ENCODE measurements at regions not wholly inside any gene's neighbourhood (a gene's known extent, or its start where the extent isn't known, plus 50 kb on each side); places are given as distances from the start of the nearest gene placed in this dataset.

DNA sequence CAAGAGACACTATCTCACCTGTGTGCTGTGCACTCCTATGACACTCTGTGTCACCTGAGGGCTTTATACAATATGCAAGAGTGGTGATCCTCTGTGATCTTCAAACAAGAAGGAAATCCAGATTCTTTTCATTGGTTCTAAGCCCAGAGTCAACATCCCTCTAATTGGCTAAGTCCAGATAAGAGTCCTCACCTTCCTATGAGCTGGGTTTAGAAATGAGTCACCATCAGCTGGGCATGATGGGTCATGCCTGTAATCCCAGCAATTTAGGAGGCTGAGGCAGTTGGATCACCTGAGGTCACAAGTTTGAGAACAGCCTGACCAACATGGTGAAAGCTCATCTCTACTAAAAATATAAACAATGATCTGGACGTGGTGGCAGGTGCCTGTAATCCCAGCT is 144.4 kb downstream of the ZNF675 start (continued):
- TF ChIP-seq, protein P1, sequence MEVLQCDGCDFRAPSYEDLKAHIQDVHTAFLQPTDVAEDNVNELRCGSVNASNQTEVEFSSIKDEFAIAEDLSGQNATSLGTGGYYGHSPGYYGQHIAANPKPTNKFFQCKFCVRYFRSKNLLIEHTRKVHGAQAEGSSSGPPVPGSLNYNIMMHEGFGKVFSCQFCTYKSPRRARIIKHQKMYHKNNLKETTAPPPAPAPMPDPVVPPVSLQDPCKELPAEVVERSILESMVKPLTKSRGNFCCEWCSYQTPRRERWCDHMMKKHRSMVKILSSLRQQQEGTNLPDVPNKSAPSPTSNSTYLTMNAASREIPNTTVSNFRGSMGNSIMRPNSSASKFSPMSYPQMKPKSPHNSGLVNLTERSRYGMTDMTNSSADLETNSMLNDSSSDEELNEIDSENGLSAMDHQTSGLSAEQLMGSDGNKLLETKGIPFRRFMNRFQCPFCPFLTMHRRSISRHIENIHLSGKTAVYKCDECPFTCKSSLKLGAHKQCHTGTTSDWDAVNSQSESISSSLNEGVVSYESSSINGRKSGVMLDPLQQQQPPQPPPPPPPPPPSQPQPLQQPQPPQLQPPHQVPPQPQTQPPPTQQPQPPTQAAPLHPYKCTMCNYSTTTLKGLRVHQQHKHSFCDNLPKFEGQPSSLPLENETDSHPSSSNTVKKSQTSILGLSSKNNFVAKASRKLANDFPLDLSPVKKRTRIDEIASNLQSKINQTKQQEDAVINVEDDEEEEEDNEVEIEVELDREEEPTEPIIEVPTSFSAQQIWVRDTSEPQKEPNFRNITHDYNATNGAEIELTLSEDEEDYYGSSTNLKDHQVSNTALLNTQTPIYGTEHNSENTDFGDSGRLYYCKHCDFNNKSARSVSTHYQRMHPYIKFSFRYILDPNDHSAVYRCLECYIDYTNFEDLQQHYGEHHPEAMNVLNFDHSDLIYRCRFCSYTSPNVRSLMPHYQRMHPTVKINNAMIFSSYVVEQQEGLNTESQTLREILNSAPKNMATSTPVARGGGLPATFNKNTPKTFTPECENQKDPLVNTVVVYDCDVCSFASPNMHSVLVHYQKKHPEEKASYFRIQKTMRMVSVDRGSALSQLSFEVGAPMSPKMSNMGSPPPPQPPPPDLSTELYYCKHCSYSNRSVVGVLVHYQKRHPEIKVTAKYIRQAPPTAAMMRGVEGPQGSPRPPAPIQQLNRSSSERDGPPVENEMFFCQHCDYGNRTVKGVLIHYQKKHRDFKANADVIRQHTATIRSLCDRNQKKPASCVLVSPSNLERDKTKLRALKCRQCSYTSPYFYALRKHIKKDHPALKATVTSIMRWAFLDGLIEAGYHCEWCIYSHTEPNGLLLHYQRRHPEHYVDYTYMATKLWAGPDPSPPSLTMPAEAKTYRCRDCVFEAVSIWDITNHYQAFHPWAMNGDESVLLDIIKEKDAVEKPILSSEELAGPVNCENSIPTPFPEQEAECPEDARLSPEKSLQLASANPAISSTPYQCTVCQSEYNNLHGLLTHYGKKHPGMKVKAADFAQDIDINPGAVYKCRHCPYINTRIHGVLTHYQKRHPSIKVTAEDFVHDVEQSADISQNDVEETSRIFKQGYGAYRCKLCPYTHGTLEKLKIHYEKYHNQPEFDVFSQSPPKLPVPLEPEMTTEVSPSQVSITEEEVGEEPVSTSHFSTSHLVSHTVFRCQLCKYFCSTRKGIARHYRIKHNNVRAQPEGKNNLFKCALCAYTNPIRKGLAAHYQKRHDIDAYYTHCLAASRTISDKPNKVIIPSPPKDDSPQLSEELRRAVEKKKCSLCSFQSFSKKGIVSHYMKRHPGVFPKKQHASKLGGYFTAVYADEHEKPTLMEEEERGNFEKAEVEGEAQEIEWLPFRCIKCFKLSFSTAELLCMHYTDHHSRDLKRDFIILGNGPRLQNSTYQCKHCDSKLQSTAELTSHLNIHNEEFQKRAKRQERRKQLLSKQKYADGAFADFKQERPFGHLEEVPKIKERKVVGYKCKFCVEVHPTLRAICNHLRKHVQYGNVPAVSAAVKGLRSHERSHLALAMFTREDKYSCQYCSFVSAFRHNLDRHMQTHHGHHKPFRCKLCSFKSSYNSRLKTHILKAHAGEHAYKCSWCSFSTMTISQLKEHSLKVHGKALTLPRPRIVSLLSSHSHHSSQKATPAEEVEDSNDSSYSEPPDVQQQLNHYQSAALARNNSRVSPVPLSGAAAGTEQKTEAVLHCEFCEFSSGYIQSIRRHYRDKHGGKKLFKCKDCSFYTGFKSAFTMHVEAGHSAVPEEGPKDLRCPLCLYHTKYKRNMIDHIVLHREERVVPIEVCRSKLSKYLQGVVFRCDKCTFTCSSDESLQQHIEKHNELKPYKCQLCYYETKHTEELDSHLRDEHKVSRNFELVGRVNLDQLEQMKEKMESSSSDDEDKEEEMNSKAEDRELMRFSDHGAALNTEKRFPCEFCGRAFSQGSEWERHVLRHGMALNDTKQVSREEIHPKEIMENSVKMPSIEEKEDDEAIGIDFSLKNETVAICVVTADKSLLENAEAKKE (CRISPR knock-in tag; IDR thresholded peaks at IDR 0.05) = no peak

DNA sequence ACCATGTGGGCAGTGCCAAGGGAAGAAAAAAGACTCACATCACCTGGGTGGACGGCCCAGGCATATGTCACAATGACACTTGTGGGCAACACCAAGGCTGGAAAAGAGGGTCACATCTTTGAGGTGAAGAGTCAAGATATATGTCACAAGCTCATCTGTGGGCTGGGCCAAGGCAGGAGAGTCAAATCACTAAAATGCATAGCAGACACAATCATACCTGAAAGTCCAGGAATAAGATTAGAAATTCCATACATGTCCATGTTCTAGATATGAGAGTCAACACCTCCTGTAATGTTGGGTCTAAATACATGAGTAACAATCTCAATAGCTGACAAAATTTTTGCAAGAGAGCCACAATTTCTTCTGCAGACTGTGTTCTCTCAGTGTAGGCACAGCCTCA is 145.0 kb downstream of the ZNF675 start:
- Mint-ChIP-seq H3K36me3 (ENCODE audit: low read depth) (peaks cover 14% of the 10 kb centered on the region), H3K4me1 (no peaks in the 10 kb centered on the region), H3K27ac (no peak overlapping the region), H3K9me3 (peaks cover 75% of the 10 kb centered on the region), H3K4me3 (no peak overlapping the region), H3K27me3 (ENCODE audit: insufficient read depth, low read depth, poor library complexity) (peaks cover 2% of the 10 kb centered on the region)
- H3F3A ChIP-seq (replicated peaks; ENCODE audit: low read depth) = no peaks in the 10 kb centered on the region
- no peaks in the 10 kb centered on the region for H3K4me1 ChIP-seq (ENCODE audit: insufficient read depth)
- no peaks in the 10 kb centered on the region for H3K27me3 ChIP-seq (ENCODE audit: insufficient read depth)
- H2AFZ ChIP-seq = no peak overlapping the region
- 0 out of 2 replicates have a peak, but pooled peaks cover 9% of the 10 kb centered on the region for H3K9me2 ChIP-seq (ENCODE audit: insufficient read depth)
- no peaks in the 10 kb centered on the region for H4K20me1 ChIP-seq (replicated peaks; ENCODE audit: insufficient read depth)
- H3K4me3 ChIP-seq = no peak overlapping the region
- no peak overlapping the region for H3K4me2 ChIP-seq
- no peak for ATAC-seq
- H3K27ac ChIP-seq (ENCODE audit: low read depth) = no peak overlapping the region
- no peaks in the 10 kb centered on the region for H3K36me3 ChIP-seq (ENCODE audit: insufficient read depth)
- DNase-seq (ENCODE audit: low spot score) = no peak
- no peaks in the 10 kb centered on the region for H3K79me2 ChIP-seq (replicated peaks; ENCODE audit: insufficient read depth)
- TF ChIP-seq, protein P2, sequence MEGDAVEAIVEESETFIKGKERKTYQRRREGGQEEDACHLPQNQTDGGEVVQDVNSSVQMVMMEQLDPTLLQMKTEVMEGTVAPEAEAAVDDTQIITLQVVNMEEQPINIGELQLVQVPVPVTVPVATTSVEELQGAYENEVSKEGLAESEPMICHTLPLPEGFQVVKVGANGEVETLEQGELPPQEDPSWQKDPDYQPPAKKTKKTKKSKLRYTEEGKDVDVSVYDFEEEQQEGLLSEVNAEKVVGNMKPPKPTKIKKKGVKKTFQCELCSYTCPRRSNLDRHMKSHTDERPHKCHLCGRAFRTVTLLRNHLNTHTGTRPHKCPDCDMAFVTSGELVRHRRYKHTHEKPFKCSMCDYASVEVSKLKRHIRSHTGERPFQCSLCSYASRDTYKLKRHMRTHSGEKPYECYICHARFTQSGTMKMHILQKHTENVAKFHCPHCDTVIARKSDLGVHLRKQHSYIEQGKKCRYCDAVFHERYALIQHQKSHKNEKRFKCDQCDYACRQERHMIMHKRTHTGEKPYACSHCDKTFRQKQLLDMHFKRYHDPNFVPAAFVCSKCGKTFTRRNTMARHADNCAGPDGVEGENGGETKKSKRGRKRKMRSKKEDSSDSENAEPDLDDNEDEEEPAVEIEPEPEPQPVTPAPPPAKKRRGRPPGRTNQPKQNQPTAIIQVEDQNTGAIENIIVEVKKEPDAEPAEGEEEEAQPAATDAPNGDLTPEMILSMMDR (conservative IDR thresholded peaks at IDR 0.05; ENCODE audit: low read depth in 2 of 2) = no peak
- TF ChIP-seq EZH2phosphoT487 (IDR thresholded peaks at IDR 0.05; ENCODE audit: unreplicated experiment) (no peak), ZNF331 (CRISPR knock-in tag; IDR thresholded peaks at IDR 0.05; ENCODE audit: low read depth) (no peak), CREB1 (CRISPR knock-in tag; IDR thresholded peaks at IDR 0.05; ENCODE audit: low read depth) (no peak), EZH2 (IDR thresholded peaks at IDR 0.05; ENCODE audit: low read depth, unreplicated experiment) (no peak), POLR2AphosphoS5 (IDR thresholded peaks at IDR 0.05; ENCODE audit: low read depth) (no peak), NANOG (IDR thresholded peaks at IDR 0.05; ENCODE audit: borderline replicate concordance) (no peak)
- TF ChIP-seq, protein P3, sequence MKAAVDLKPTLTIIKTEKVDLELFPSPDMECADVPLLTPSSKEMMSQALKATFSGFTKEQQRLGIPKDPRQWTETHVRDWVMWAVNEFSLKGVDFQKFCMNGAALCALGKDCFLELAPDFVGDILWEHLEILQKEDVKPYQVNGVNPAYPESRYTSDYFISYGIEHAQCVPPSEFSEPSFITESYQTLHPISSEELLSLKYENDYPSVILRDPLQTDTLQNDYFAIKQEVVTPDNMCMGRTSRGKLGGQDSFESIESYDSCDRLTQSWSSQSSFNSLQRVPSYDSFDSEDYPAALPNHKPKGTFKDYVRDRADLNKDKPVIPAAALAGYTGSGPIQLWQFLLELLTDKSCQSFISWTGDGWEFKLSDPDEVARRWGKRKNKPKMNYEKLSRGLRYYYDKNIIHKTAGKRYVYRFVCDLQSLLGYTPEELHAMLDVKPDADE (IDR thresholded peaks at IDR 0.05) = no peak
